Neural cell (in vitro differentiated cells): ENCODE measurements at regions not wholly inside any gene's neighbourhood (a gene's known extent, or its start where the extent isn't known, plus 50 kb on each side); places are given as distances from the start of the nearest gene placed in this dataset.

Source experiments
- H2AFZ ChIP-seq: fragments of 200-600, 300-800 bp; sonication (generic), shearing (Covaris generic); 2 replicates; pipeline ENCODE4 v1.6.0; 2014; ENCODE audit warnings: low read depth, mild to moderate bottlenecking, antibody characterized with exemption, low read length, moderate library complexity
- H3F3A ChIP-seq: fragments of 200-600 bp; shearing (Covaris generic); 2 replicates; pipeline ENCODE4 v1.6.1; 2016; ENCODE audit warnings: mild to moderate bottlenecking, moderate library complexity, mixed read lengths, antibody characterized with exemption, low read length; ENCODE audit not compliant: insufficient read depth, poor library complexity, severe bottlenecking
- H3K27ac ChIP-seq: fragments of 200-600, 300-800 bp; sonication (generic), shearing (Covaris generic); 2 replicates; pipeline ENCODE4 v1.5.1; 2014; ENCODE audit warnings: mild to moderate bottlenecking, low read length, moderate library complexity
- H3K27me3 ChIP-seq: fragments of 300-800, 200-600 bp; sonication (generic), shearing (Covaris generic); 2 replicates; pipeline ENCODE4 v1.6.0; 2014; ENCODE audit warnings: mild to moderate bottlenecking, low read depth, low read length, moderate library complexity; ENCODE audit not compliant: insufficient read depth
- H3K36me3 ChIP-seq: fragments of 300-800, 200-600 bp; sonication (generic), shearing (Covaris generic); 2 replicates; pipeline ENCODE4 v1.5.1; 2014; ENCODE audit warnings: mild to moderate bottlenecking, antibody characterized with exemption, low read length, moderate library complexity; ENCODE audit not compliant: insufficient read depth
- H3K4me2 ChIP-seq: fragments of 300-800, 200-600 bp; sonication (generic), shearing (Covaris generic); 2 replicates; pipeline ENCODE4 v1.6.0; 2014; ENCODE audit warnings: mild to moderate bottlenecking, low read length
- H3K4me3 ChIP-seq: fragments of 300-800, 200-600 bp; sonication (generic), shearing (Covaris generic); 2 replicates; pipeline ENCODE4 v1.5.1; 2014; ENCODE audit warnings: mild to moderate bottlenecking, low read length, moderate library complexity
- H3K79me2 ChIP-seq: fragments of 200-600 bp; shearing (Covaris generic); replicated peaks from 2 replicates; pipeline ENCODE4 v1.6.0; 2014; ENCODE audit warnings: mild to moderate bottlenecking, low read length, moderate library complexity; ENCODE audit not compliant: insufficient read depth
- H3K9ac ChIP-seq: fragments of 300-800, 200-600 bp; sonication (generic), shearing (Covaris generic); 2 replicates; pipeline ENCODE4 v1.6.1; 2016; ENCODE audit warnings: mild to moderate bottlenecking, low read length, mixed read lengths
- H3K9me2 ChIP-seq: fragments of 200-600 bp; shearing (Covaris generic); 2 replicates; pipeline ENCODE4 v1.6.1; 2016; ENCODE audit warnings: mild to moderate bottlenecking, low read length, mixed read lengths; ENCODE audit not compliant: insufficient read depth
- H3K9me3 ChIP-seq: fragments of 200-600, 300-800 bp; sonication (generic), shearing (Covaris generic); 2 replicates; pipeline ENCODE4 v1.6.1; 2016; ENCODE audit warnings: mild to moderate bottlenecking, mixed run types, low read length, moderate library complexity, mixed read lengths
- H4K20me1 ChIP-seq: fragments of 200-600 bp; shearing (Covaris generic); 2 replicates; pipeline ENCODE4 v1.6.1; 2016; ENCODE audit warnings: mild to moderate bottlenecking, mixed run types; ENCODE audit not compliant: insufficient read depth
- CTCF ChIP-seq: fragments of 450-650 bp; IDR thresholded peaks from 2 replicates; pipeline ENCODE4 v1.5.1; 2014; ENCODE audit warnings: antibody characterized with exemption, mild to moderate bottlenecking, moderate library complexity; ENCODE audit not compliant: poor library complexity, severe bottlenecking
- EP300 ChIP-seq: fragments of 450-650 bp; conservative IDR thresholded peaks from 2 replicates; pipeline ENCODE4 v1.6.1; 2014; ENCODE audit warnings: antibody characterized with exemption, mild to moderate bottlenecking, moderate library complexity; ENCODE audit not compliant: poor library complexity, severe bottlenecking
- EZH2 ChIP-seq: fragments of 200-600, 300-800 bp; shearing (Covaris generic), sonication (generic); IDR thresholded peaks from 2 replicates; pipeline ENCODE4 v1.6.1; 2014; ENCODE audit warnings: antibody characterized with exemption, low read length, borderline replicate concordance, mild to moderate bottlenecking; ENCODE audit not compliant: insufficient read depth, poor library complexity, severe bottlenecking
- MXI1 ChIP-seq: fragments of 450-650 bp; conservative IDR thresholded peaks from 2 replicates; pipeline ENCODE4 v1.6.1; 2014; ENCODE audit warnings: antibody characterized with exemption, mild to moderate bottlenecking; ENCODE audit not compliant: poor library complexity, severe bottlenecking
- POLR2AphosphoS5 ChIP-seq: IDR thresholded peaks from 2 replicates; pipeline ENCODE4 v1.6.1; 2012
- RAD21 ChIP-seq: fragments of 450-650 bp; conservative IDR thresholded peaks from 2 replicates; pipeline ENCODE4 v1.6.1; 2014; ENCODE audit warnings: antibody characterized with exemption, mild to moderate bottlenecking, moderate library complexity
- REST ChIP-seq: IDR thresholded peaks from 2 replicates; pipeline ENCODE4 v1.6.1; 2012; ENCODE audit warnings: borderline replicate concordance
- SMC3 ChIP-seq: fragments of 450-650 bp; conservative IDR thresholded peaks from 2 replicates; pipeline ENCODE4 v1.6.1; 2014; ENCODE audit warnings: antibody characterized with exemption, mild to moderate bottlenecking, moderate library complexity; ENCODE audit not compliant: poor library complexity
- TAF1 ChIP-seq: IDR thresholded peaks from 2 replicates; pipeline ENCODE4 v1.6.1; 2012; ENCODE audit warnings: low read depth

DNA sequence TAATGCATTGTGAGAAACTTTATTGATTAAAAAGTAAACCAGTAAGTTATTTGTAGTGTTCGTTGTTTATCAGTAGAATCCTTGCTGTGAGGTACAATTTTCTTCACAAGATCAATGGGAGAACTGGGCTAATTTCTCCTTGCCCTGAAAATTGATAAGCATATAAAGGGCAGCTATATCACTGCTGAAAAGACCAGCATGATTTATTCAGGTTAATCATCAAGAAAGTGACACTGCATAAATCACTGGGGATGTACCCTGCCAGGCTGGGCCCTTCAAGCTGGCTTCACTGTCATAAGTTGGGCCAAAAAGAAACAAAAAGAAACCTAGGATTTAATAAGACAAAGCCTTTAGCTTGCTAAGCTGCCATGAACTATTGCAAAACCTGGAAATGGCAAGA, 746.7 kb downstream of the STPG2 start:
- TF ChIP-seq EZH2 (no peak), CTCF (no peak), SMC3 (no peak), MXI1 (no peak), POLR2AphosphoS5 (no peak), EP300 (no peak), RAD21 (no peak), TAF1 (no peak)
- H3F3A ChIP-seq, result no peaks in the 10 kb centered on the region
- no peak overlapping the region for H3K9ac ChIP-seq
- no peaks in the 10 kb centered on the region for H3K9me2 ChIP-seq
- no peaks in the 10 kb centered on the region for H3K36me3 ChIP-seq
- no peaks in the 10 kb centered on the region for H3K27me3 ChIP-seq
- H3K27ac ChIP-seq, result no peak overlapping the region
- no peak overlapping the region for H3K4me2 ChIP-seq
- H3K9me3 ChIP-seq, result no peaks in the 10 kb centered on the region
- H2AFZ ChIP-seq, result no peak overlapping the region
- H3K79me2 ChIP-seq, result no peaks in the 10 kb centered on the region
- no peaks in the 10 kb centered on the region for H4K20me1 ChIP-seq
- H3K4me3 ChIP-seq, result no peak overlapping the region

GRCh38 chr4:97404876-97405523, 738.3 kb downstream of the STPG2 start:
- Histone ChIP-seq H2AFZ (no peak overlapping the region), H3K4me3 (no peak overlapping the region), H3F3A (no peaks in the 10 kb centered on the region), H3K27ac (no peak overlapping the region), H3K9me3 (no peaks in the 10 kb centered on the region), H3K9me2 (no peaks in the 10 kb centered on the region), H3K36me3 (no peaks in the 10 kb centered on the region), H3K9ac (no peak overlapping the region), H4K20me1 (no peaks in the 10 kb centered on the region), H3K79me2 (no peaks in the 10 kb centered on the region), H3K4me2 (no peak overlapping the region), H3K27me3 (no peaks in the 10 kb centered on the region)
- TF ChIP-seq POLR2AphosphoS5 (no peak), SMC3 (no peak), RAD21 (no peak), TAF1 (no peak), EZH2 (no peak), MXI1 (no peak), REST (no peak), EP300 (no peak), CTCF (no peak)
